Right atrium auricular region (tissue), 2 donors: ENCODE measurements at regions not wholly inside any gene's neighbourhood (a gene's known extent, or its start where the extent isn't known, plus 50 kb on each side); places are given as distances from the start of the nearest gene placed in this dataset.

Source experiments
- DNase-seq: peaks from one replicate; pipeline ENCODE4 v3.0.0-alpha.2; 2019; ENCODE audit warnings: low spot score
- H3K27ac ChIP-seq, 2 donors: fragments of 200-600 bp; sonication (generic); 1 replicate in 1 of 2; 2 replicates in 1 of 2; pipeline ENCODE4 v1.5.1; 2016 to 2019
- H3K27me3 ChIP-seq, 2 donors: fragments of 200-600 bp; sonication (generic); one replicate each; pipeline versions ENCODE4 v1.5.1 to v1.6.0; 2017 to 2019
- H3K36me3 ChIP-seq: fragments of 200-600 bp; sonication (generic); one replicate; pipeline ENCODE4 v1.5.1; 2016
- H3K4me1 ChIP-seq, 2 donors: fragments of 200-600 bp; sonication (generic); one replicate each; pipeline versions ENCODE4 v1.5.1 to v1.6.0; 2017 to 2019
- H3K4me3 ChIP-seq, 2 donors: fragments of 200-600 bp; sonication (generic); 1 replicate in 1 of 2; 2 replicates in 1 of 2; pipeline ENCODE4 v1.5.1; 2017 to 2019; ENCODE audit warnings: mild to moderate bottlenecking in 1 of 2, moderate library complexity in 1 of 2
- H3K9me3 ChIP-seq, 2 donors: fragments of 200-600 bp; sonication (generic); one replicate each; pipeline ENCODE4 v1.5.1; 2019
- CTCF ChIP-seq, 2 donors: fragments of 200-600 bp; sonication (generic); IDR thresholded peaks; one replicate each; pipeline ENCODE4 v1.5.1; 2019; ENCODE audit warnings: antibody characterized with exemption in 2 of 2

- Histone ChIP-seq H3K36me3 (no peaks in the 10 kb centered on the region), H3K9me3 (no peaks in the 10 kb centered on the region)
- TF ChIP-seq CTCF (IDR thresholded peaks at IDR 0.05), result no peak
Measured at GRCh38 chr6:126148853-126149252, 162.5 kb downstream of the TRMT11 start.

GRCh38 chr6:126152372-126152745 is 166.0 kb downstream of the TRMT11 start:
- DNase-seq, result no peak
- Histone ChIP-seq H3K4me3 (no peak overlapping the region), H3K36me3 (no peaks in the 10 kb centered on the region), H3K4me1 (no peaks in the 10 kb centered on the region), H3K27me3 (no peaks in the 10 kb centered on the region), H3K27ac (no peak overlapping the region), H3K9me3 (no peaks in the 10 kb centered on the region)
- TF ChIP-seq CTCF (IDR thresholded peaks at IDR 0.05), result no peak

More at GRCh38 chr6:126148853-126149252, 162.5 kb downstream of the TRMT11 start:
- no peaks in the 10 kb centered on the region for H3K27me3 ChIP-seq
- no peak for DNase-seq
- no peak overlapping the region for H3K27ac ChIP-seq
- H3K4me1 ChIP-seq, result no peaks in the 10 kb centered on the region
- H3K4me3 ChIP-seq, result no peak overlapping the region

- H3K4me3 ChIP-seq, result no peak overlapping the region
- no peaks in the 10 kb centered on the region for H3K9me3 ChIP-seq
- no peaks in the 10 kb centered on the region for H3K27me3 ChIP-seq
- DNase-seq, result no peak
- H3K36me3 ChIP-seq, result no peaks in the 10 kb centered on the region
- no peak overlapping the region for H3K27ac ChIP-seq
- H3K4me1 ChIP-seq, result no peaks in the 10 kb centered on the region
- TF ChIP-seq CTCF (IDR thresholded peaks at IDR 0.05), result no peak
Measured at GRCh38 chr6:126153661-126154060, 167.3 kb downstream of the TRMT11 start.

- no peak overlapping the region for H3K27ac ChIP-seq
- H3K27me3 ChIP-seq, result no peaks in the 10 kb centered on the region
- no peak for TF ChIP-seq CTCF (IDR thresholded peaks at IDR 0.05)
- H3K36me3 ChIP-seq, result no peaks in the 10 kb centered on the region
- H3K9me3 ChIP-seq, result peaks cover 0 to 3% of the 10 kb centered on the region in 2 donors
- DNase-seq, result no peak
- no peak overlapping the region for H3K4me3 ChIP-seq
- no peaks in the 10 kb centered on the region for H3K4me1 ChIP-seq
Measured at GRCh38 chr6:126156973-126157372, 170.6 kb downstream of the TRMT11 start.

GRCh38 chr6:126167726-126168125 is 172.2 kb upstream of the CENPW start:
- Histone ChIP-seq H3K27me3 (no peaks in the 10 kb centered on the region), H3K9me3 (peaks cover 0 to 22% of the 10 kb centered on the region in 2 donors), H3K4me3 (no peak overlapping the region), H3K4me1 (no peaks in the 10 kb centered on the region), H3K27ac (no peak overlapping the region), H3K36me3 (no peaks in the 10 kb centered on the region)
- no peak for DNase-seq
- no peak for TF ChIP-seq CTCF (IDR thresholded peaks at IDR 0.05)

GRCh38 chr6:126170433-126170832 is 169.5 kb upstream of the CENPW start:
- Histone ChIP-seq H3K27me3 (no peaks in the 10 kb centered on the region), H3K4me3 (no peak overlapping the region), H3K9me3 (no peaks in the 10 kb centered on the region), H3K27ac (no peak overlapping the region), H3K4me1 (no peaks in the 10 kb centered on the region), H3K36me3 (no peaks in the 10 kb centered on the region)
- TF ChIP-seq CTCF (IDR thresholded peaks at IDR 0.05), result no peak
- DNase-seq, result no peak
